ENCODE measurements at regions not wholly inside any gene's neighbourhood (a gene's known extent, or its start where the extent isn't known, plus 50 kb on each side); places are given as distances from the start of the nearest gene placed in this dataset.

DNA sequence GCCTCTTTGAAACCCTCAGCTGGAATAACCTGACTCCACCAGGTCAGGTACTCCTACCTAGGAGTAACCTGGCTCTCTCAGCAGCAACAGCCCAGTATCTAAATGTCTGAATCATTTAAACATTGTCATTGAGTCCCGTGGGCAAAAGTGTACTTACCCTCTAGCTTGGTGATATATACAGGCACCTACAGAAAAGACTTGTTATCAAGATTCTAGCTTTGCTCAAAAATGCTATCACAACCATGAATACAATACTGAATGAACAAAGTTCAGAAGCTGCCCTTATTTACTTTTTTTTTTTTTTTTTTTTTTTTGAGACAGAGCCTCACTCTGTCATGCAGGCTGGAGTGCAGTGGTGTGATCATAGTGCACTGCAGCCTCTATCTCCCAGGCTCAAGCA is 268.2 kb downstream of the ZNF608 start:
- no peak for TF ChIP-seq POLR2A (IDR thresholded peaks at IDR 0.05)
- TF ChIP-seq, protein P1, sequence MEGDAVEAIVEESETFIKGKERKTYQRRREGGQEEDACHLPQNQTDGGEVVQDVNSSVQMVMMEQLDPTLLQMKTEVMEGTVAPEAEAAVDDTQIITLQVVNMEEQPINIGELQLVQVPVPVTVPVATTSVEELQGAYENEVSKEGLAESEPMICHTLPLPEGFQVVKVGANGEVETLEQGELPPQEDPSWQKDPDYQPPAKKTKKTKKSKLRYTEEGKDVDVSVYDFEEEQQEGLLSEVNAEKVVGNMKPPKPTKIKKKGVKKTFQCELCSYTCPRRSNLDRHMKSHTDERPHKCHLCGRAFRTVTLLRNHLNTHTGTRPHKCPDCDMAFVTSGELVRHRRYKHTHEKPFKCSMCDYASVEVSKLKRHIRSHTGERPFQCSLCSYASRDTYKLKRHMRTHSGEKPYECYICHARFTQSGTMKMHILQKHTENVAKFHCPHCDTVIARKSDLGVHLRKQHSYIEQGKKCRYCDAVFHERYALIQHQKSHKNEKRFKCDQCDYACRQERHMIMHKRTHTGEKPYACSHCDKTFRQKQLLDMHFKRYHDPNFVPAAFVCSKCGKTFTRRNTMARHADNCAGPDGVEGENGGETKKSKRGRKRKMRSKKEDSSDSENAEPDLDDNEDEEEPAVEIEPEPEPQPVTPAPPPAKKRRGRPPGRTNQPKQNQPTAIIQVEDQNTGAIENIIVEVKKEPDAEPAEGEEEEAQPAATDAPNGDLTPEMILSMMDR (IDR thresholded peaks at IDR 0.05 in 4 of 5, conservative IDR thresholded peaks at IDR 0.05 in 1 of 5) = no peak

Data from gastrocnemius medialis (tissue), 4 donors.